ENCODE measurements at regions not wholly inside any gene's neighbourhood (a gene's known extent, or its start where the extent isn't known, plus 50 kb on each side); places are given as distances from the start of the nearest gene placed in this dataset.

GRCh38 chr5:93058309-93058708 is 522.7 kb downstream of the NR2F1-AS1 start:
- H3K4me1 ChIP-seq: no peaks in the 10 kb centered on the region
- no peak overlapping the region for H3K27ac ChIP-seq
- H3K36me3 ChIP-seq: no peaks in the 10 kb centered on the region
- in situ Hi-C loops (cut with MboI; ENCODE audit: low pct_ligation_motif_present in 1 of 4, low pct_unique_long_range_greater_than_20kb in 1 of 4, low sequenced_read_pairs in 3 of 4): no loop called here
- DNase-seq: no peak
- H3K27me3 ChIP-seq: no peaks in the 10 kb centered on the region
- H3K9me3 ChIP-seq: no peaks in the 10 kb centered on the region
- no peak overlapping the region for H3K4me3 ChIP-seq
- intact Hi-C loops (cut with DNase I; ENCODE audit: low total_unique reads): no loop called here
- TF ChIP-seq CTCF (IDR thresholded peaks at IDR 0.05): no peak
- no peak for TF ChIP-seq EP300 (IDR thresholded peaks at IDR 0.05; ENCODE audit: low read depth)
- no peak for TF ChIP-seq POLR2AphosphoS5 (IDR thresholded peaks at IDR 0.05)
- TF ChIP-seq POLR2A (IDR thresholded peaks at IDR 0.05): no peak

- no peak overlapping the region for H3K4me3 ChIP-seq
- H3K4me1 ChIP-seq: no peaks in the 10 kb centered on the region
- no peaks in the 10 kb centered on the region for H3K36me3 ChIP-seq
- in situ Hi-C loops (cut with MboI; ENCODE audit: low pct_ligation_motif_present in 1 of 4, low pct_unique_long_range_greater_than_20kb in 1 of 4, low sequenced_read_pairs in 3 of 4): no loop called here
- no peak overlapping the region for H3K27ac ChIP-seq
- H3K9me3 ChIP-seq: no peaks in the 10 kb centered on the region
- DNase-seq: no peak
- no peaks in the 10 kb centered on the region for H3K27me3 ChIP-seq
- TF ChIP-seq POLR2A (IDR thresholded peaks at IDR 0.05) (no peak), EP300 (IDR thresholded peaks at IDR 0.05; ENCODE audit: low read depth) (no peak), POLR2AphosphoS5 (IDR thresholded peaks at IDR 0.05) (no peak), CTCF (IDR thresholded peaks at IDR 0.05) (no peak)
- 42 to 54% methylated on average over 2 of the region's 2 CpGs for WGBS, 2 donors (ENCODE audit: low coverage in 1 of 2)
- intact Hi-C loops (cut with DNase I; ENCODE audit: low total_unique reads): no loop called here
Measured at GRCh38 chr5:93057311-93057710, 523.7 kb downstream of the NR2F1-AS1 start.

- Histone ChIP-seq H3K27ac (no peak overlapping the region), H3K4me1 (no peaks in the 10 kb centered on the region), H3K36me3 (no peaks in the 10 kb centered on the region), H3K27me3 (no peaks in the 10 kb centered on the region), H3K9me3 (no peaks in the 10 kb centered on the region), H3K4me3 (no peak overlapping the region)
- no peak for TF ChIP-seq POLR2AphosphoS5 (IDR thresholded peaks at IDR 0.05)
- no peak for TF ChIP-seq EP300 (IDR thresholded peaks at IDR 0.05; ENCODE audit: low read depth)
- no peak for TF ChIP-seq CTCF (IDR thresholded peaks at IDR 0.05)
- no peak for TF ChIP-seq POLR2A (IDR thresholded peaks at IDR 0.05)
- no peak for DNase-seq
- intact Hi-C loops (cut with DNase I; ENCODE audit: low total_unique reads): no loop called here
- 92% methylated on average over 3 of the region's 3 CpGs; no CpG with 5 or more reads in 1 of the 2 donors for WGBS, 2 donors (ENCODE audit: low coverage in 1 of 2)
- in situ Hi-C loops (cut with MboI; ENCODE audit: low pct_ligation_motif_present in 1 of 4, low pct_unique_long_range_greater_than_20kb in 1 of 4, low sequenced_read_pairs in 3 of 4): no loop called here
Measured at GRCh38 chr5:93055971-93056370, 525.0 kb downstream of the NR2F1-AS1 start.

- Histone ChIP-seq H3K27me3 (no peaks in the 10 kb centered on the region), H3K27ac (no peak overlapping the region), H3K4me1 (no peaks in the 10 kb centered on the region), H3K4me3 (no peak overlapping the region), H3K36me3 (no peaks in the 10 kb centered on the region), H3K9me3 (no peaks in the 10 kb centered on the region)
- no peak for TF ChIP-seq EP300 (IDR thresholded peaks at IDR 0.05; ENCODE audit: low read depth)
- TF ChIP-seq POLR2AphosphoS5 (IDR thresholded peaks at IDR 0.05): no peak
- no peak for TF ChIP-seq CTCF (IDR thresholded peaks at IDR 0.05)
- TF ChIP-seq POLR2A (IDR thresholded peaks at IDR 0.05): no peak
- in situ Hi-C loops (cut with MboI; ENCODE audit: low pct_ligation_motif_present in 1 of 4, low pct_unique_long_range_greater_than_20kb in 1 of 4, low sequenced_read_pairs in 3 of 4) (no loop called here), intact Hi-C loops (cut with DNase I; ENCODE audit: low total_unique reads) (no loop called here)
- WGBS, 2 donors (ENCODE audit: low coverage in 1 of 2): 75 to 86% methylated on average over 1 of the region's 1 CpG
- DNase-seq: no peak
Measured at GRCh38 chr5:93055561-93055960, 525.5 kb downstream of the NR2F1-AS1 start.
